GM23338 (cell line): ENCODE measurements at regions not wholly inside any gene's neighbourhood (a gene's known extent, or its start where the extent isn't known, plus 50 kb on each side); places are given as distances from the start of the nearest gene placed in this dataset.

Experiments used
- CREB1 ChIP-seq: fragments of 250-450 bp; sonication (Bioruptor Pico); IDR thresholded peaks from 2 replicates; pipeline ENCODE4 v1.5.0; 2020; ENCODE audit warnings: low read depth, mild to moderate bottlenecking, moderate library complexity
- EZH2phosphoT487 ChIP-seq: fragments of 200-600 bp; sonication (generic); IDR thresholded peaks from one replicate; pipeline ENCODE4 v1.8.1; 2018; ENCODE audit warnings: antibody characterized with exemption; ENCODE audit not compliant: unreplicated experiment
- TF ChIP-seq, protein P1 (sequence below): IDR thresholded peaks from 2 replicates; pipeline ENCODE4 v1.6.1; 2016; ENCODE audit warnings: antibody characterized with exemption

DNA sequence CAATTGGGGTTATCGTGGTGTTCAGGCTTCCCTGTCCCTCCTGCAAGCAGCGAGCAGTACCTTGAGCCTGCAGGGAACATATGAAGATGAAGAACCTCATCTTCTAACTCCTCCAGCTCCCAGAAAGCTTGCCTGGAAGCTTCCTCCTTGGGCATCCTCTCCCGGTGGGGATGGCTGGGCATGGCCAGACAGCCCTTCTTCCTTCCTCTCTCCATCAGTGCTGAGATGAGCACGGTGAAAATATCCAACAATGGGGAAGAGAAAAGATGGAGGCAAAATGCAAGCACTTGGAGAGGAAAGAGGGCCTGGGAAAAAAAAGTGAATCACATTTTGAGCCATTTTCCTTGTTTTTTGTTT is 107.7 kb upstream of the FOXA2 start:
- TF ChIP-seq EZH2phosphoT487 (no peak), CREB1 (CRISPR knock-in tag) (no peak)
- TF ChIP-seq, protein P1, sequence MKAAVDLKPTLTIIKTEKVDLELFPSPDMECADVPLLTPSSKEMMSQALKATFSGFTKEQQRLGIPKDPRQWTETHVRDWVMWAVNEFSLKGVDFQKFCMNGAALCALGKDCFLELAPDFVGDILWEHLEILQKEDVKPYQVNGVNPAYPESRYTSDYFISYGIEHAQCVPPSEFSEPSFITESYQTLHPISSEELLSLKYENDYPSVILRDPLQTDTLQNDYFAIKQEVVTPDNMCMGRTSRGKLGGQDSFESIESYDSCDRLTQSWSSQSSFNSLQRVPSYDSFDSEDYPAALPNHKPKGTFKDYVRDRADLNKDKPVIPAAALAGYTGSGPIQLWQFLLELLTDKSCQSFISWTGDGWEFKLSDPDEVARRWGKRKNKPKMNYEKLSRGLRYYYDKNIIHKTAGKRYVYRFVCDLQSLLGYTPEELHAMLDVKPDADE = no peak
